Astrocyte (in vitro differentiated cells and primary cell): ENCODE measurements at regions not wholly inside any gene's neighbourhood (a gene's known extent, or its start where the extent isn't known, plus 50 kb on each side); places are given as distances from the start of the nearest gene placed in this dataset.

Experiments
- DNase-seq: peaks from one replicate; pipeline ENCODE4 v3.0.0-alpha.2; 2010; ENCODE audit warnings: low read depth
- FAIRE-seq: peaks from 2 replicates; lab custom pipeline; 2011; peaks lifted over from hg19 to GRCh38; lab: Jason Lieb, UNC
- H2AFZ ChIP-seq: 2 replicates; pipeline ENCODE4 v1.6.0; 2012; ENCODE audit warnings: low read depth, low read length, inconsistent platforms
- H3K27ac ChIP-seq: 2 replicates; pipeline ENCODE4 v1.5.1; 2011; ENCODE audit warnings: low read depth, low read length, inconsistent platforms
- H3K27me3 ChIP-seq: 2 replicates; pipeline ENCODE4 v1.6.0; 2011; ENCODE audit warnings: low read length, inconsistent platforms; ENCODE audit not compliant: insufficient read depth
- H3K36me3 ChIP-seq: 2 replicates; pipeline ENCODE4 v1.5.1; 2011; ENCODE audit warnings: low read length, inconsistent platforms; ENCODE audit not compliant: insufficient read depth
- H3K4me1 ChIP-seq: 2 replicates; pipeline ENCODE4 v1.5.1; 2011; ENCODE audit warnings: low read length, inconsistent platforms; ENCODE audit not compliant: insufficient read depth
- H3K4me2 ChIP-seq: 2 replicates; pipeline ENCODE4 v1.6.0; 2012; ENCODE audit warnings: low read length, inconsistent platforms
- H3K4me3 ChIP-seq: 2 replicates; pipeline ENCODE4 v1.5.1; 2011; ENCODE audit warnings: low read depth, mild to moderate bottlenecking, low read length, inconsistent platforms; ENCODE audit not compliant: insufficient read depth
- H3K79me2 ChIP-seq: 2 replicates; pipeline ENCODE4 v1.6.0; 2012; ENCODE audit warnings: mild to moderate bottlenecking, low read length, inconsistent platforms; ENCODE audit not compliant: insufficient read depth
- H3K9ac ChIP-seq: 2 replicates; pipeline ENCODE4 v1.6.0; 2012; ENCODE audit warnings: mild to moderate bottlenecking, low read length, inconsistent platforms
- H3K9me3 ChIP-seq: 2 replicates; pipeline ENCODE4 v1.5.1; 2012; ENCODE audit warnings: low read depth, mild to moderate bottlenecking, low read length, inconsistent platforms; ENCODE audit not compliant: insufficient read depth
- H4K20me1 ChIP-seq: 2 replicates; pipeline ENCODE4 v1.6.0; 2012; ENCODE audit warnings: low read length, inconsistent platforms; ENCODE audit not compliant: insufficient read depth
- H3K27ac Mint-ChIP-seq: one replicate; pipeline ENCODE4 v1.8.0; 2021; ENCODE audit warnings: mild to moderate bottlenecking, mixed read lengths; ENCODE audit not compliant: unreplicated experiment
- H3K27me3 Mint-ChIP-seq: one replicate; pipeline ENCODE4 v1.8.0; 2021; ENCODE audit warnings: low read depth, mixed read lengths; ENCODE audit not compliant: unreplicated experiment
- H3K36me3 Mint-ChIP-seq: one replicate; pipeline ENCODE4 v1.8.0; 2021; ENCODE audit warnings: low read depth, mixed read lengths; ENCODE audit not compliant: unreplicated experiment
- H3K4me1 Mint-ChIP-seq: one replicate; pipeline ENCODE4 v1.8.0; 2021; ENCODE audit warnings: low read depth, mixed read lengths; ENCODE audit not compliant: unreplicated experiment
- H3K4me3 Mint-ChIP-seq: one replicate; pipeline ENCODE4 v1.8.0; 2021; ENCODE audit warnings: mild to moderate bottlenecking, moderate library complexity, mixed read lengths; ENCODE audit not compliant: unreplicated experiment
- H3K9me3 Mint-ChIP-seq: one replicate; pipeline ENCODE4 v1.8.0; 2021; ENCODE audit warnings: mild to moderate bottlenecking, mixed read lengths; ENCODE audit not compliant: unreplicated experiment
- EZH2 ChIP-seq: IDR thresholded peaks from 2 replicates; pipeline ENCODE4 v1.6.1; 2012; ENCODE audit warnings: mild to moderate bottlenecking, low read length, inconsistent platforms; ENCODE audit not compliant: insufficient read depth
- TF ChIP-seq, protein P1 (sequence below): IDR thresholded peaks from 2 replicates; pipeline ENCODE4 v1.5.1; 2011; ENCODE audit warnings: low read depth, mild to moderate bottlenecking, inconsistent platforms, low read length, moderate library complexity; ENCODE audit not compliant: insufficient read depth

DNA sequence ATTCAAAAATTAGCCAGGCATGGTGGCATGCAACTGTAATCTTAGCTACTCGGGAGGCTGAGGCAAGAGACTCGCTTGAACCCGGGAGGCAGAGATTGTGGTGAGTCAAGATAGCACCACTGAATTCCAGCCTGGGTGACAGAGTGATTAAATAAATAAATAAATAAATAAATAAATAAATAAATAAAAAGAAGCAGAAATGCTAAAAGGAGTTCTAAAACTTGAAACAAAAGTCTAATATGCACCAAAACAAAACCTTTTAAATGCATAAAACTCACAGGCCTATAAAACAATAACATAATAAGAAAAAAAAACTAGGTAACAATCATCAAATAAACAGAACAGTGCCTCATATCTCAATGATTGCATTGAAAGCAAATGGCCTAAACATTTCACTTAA is 1458.9 kb downstream of the AMY1C start:
- Histone ChIP-seq H3K36me3 (no peaks in the 10 kb centered on the region), H2AFZ (no peak overlapping the region), H3K27me3 (no peaks in the 10 kb centered on the region), H3K4me2 (no peak overlapping the region), H3K79me2 (no peaks in the 10 kb centered on the region), H4K20me1 (no peaks in the 10 kb centered on the region), H3K9me3 (no peaks in the 10 kb centered on the region), H3K27ac (no peak overlapping the region), H3K4me3 (no peak overlapping the region), H3K9ac (no peak overlapping the region), H3K4me1 (no peaks in the 10 kb centered on the region)
- DNase-seq (no peak), FAIRE-seq (no peak)
- H3K4me3 Mint-ChIP-seq = no peak overlapping the region
- peaks cover 2% of the 10 kb centered on the region for H3K4me1 Mint-ChIP-seq
- no peaks in the 10 kb centered on the region for H3K27me3 Mint-ChIP-seq
- H3K27ac Mint-ChIP-seq = no peak overlapping the region
- peaks cover 7% of the 10 kb centered on the region for H3K9me3 Mint-ChIP-seq
- no peaks in the 10 kb centered on the region for H3K36me3 Mint-ChIP-seq
- TF ChIP-seq, protein P1, sequence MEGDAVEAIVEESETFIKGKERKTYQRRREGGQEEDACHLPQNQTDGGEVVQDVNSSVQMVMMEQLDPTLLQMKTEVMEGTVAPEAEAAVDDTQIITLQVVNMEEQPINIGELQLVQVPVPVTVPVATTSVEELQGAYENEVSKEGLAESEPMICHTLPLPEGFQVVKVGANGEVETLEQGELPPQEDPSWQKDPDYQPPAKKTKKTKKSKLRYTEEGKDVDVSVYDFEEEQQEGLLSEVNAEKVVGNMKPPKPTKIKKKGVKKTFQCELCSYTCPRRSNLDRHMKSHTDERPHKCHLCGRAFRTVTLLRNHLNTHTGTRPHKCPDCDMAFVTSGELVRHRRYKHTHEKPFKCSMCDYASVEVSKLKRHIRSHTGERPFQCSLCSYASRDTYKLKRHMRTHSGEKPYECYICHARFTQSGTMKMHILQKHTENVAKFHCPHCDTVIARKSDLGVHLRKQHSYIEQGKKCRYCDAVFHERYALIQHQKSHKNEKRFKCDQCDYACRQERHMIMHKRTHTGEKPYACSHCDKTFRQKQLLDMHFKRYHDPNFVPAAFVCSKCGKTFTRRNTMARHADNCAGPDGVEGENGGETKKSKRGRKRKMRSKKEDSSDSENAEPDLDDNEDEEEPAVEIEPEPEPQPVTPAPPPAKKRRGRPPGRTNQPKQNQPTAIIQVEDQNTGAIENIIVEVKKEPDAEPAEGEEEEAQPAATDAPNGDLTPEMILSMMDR = no peak
- TF ChIP-seq EZH2 = no peak

DNA sequence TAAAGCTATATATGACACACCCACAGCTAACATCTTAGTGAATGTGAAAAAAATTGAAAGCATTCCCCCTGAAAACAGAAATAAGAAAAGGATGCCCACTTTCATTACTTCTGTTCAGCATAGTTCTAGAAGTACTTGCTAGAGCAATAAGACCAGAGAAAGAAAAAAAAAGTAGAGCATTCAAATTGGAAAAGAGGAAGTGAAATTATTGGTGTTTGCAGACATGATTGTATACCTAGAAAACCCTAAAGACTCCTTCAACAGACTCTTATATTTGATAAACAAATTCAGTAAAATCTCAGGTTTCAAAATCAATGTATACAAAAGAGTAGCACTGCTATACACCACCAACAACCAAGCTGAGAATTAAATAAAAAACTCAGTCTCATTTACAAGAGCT is 1461.0 kb downstream of the AMY1C start:
- H3K27me3 Mint-ChIP-seq = no peaks in the 10 kb centered on the region

DNA sequence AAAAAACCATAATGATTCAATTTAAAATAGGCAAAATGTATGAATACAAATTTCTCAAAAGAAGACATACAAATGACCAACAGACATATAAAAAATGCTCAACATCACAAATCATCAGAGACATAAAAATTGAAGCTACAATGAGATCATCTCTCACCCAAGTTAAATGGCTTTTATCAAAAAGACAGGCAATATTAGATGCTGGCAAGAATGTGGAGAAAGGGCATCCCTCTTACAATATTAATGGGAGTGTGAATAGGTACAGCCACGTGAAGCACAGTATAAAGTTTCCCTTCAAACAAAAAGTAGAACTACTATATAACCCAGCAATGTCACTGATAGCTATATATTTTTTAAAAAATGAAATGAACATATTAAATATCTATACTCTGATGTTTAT is 1481.7 kb downstream of the AMY1C start:
- H3K27me3 ChIP-seq = no peaks in the 10 kb centered on the region
- FAIRE-seq (no peak), DNase-seq (no peak)
- no peak overlapping the region for H3K4me2 ChIP-seq
- H3K4me3 ChIP-seq = no peak overlapping the region
- H3K36me3 Mint-ChIP-seq = no peaks in the 10 kb centered on the region
- no peak overlapping the region for H2AFZ ChIP-seq
- H3K9me3 Mint-ChIP-seq = no peaks in the 10 kb centered on the region
- H3K4me3 Mint-ChIP-seq = no peak overlapping the region
- no peaks in the 10 kb centered on the region for H4K20me1 ChIP-seq
- H3K36me3 ChIP-seq = no peaks in the 10 kb centered on the region
- no peak overlapping the region for H3K27ac Mint-ChIP-seq
- peaks cover 3% of the 10 kb centered on the region for H3K9me3 ChIP-seq
- no peaks in the 10 kb centered on the region for H3K27me3 Mint-ChIP-seq
- H3K4me1 Mint-ChIP-seq = no peaks in the 10 kb centered on the region
- no peaks in the 10 kb centered on the region for H3K4me1 ChIP-seq
- no peak for TF ChIP-seq EZH2
- TF ChIP-seq, protein P1 = no peak
- no peaks in the 10 kb centered on the region for H3K79me2 ChIP-seq
- H3K9ac ChIP-seq = no peak overlapping the region
- H3K27ac ChIP-seq = no peak overlapping the region

More for the DNA sequence above, 1461.0 kb downstream of the AMY1C start:
- H3K27ac ChIP-seq = no peak overlapping the region
- no peaks in the 10 kb centered on the region for H3K36me3 Mint-ChIP-seq
- H3K4me1 ChIP-seq = no peaks in the 10 kb centered on the region
- H3K9ac ChIP-seq = no peak overlapping the region
- no peaks in the 10 kb centered on the region for H3K9me3 ChIP-seq
- TF ChIP-seq EZH2 = no peak
- TF ChIP-seq, protein P1 = no peak
- DNase-seq (no peak), FAIRE-seq (no peak)
- no peak overlapping the region for H2AFZ ChIP-seq
- no peaks in the 10 kb centered on the region for H3K79me2 ChIP-seq
- H3K9me3 Mint-ChIP-seq = peaks cover 2% of the 10 kb centered on the region
- no peak overlapping the region for H3K4me3 Mint-ChIP-seq
- H3K4me2 ChIP-seq = no peak overlapping the region
- no peaks in the 10 kb centered on the region for H3K27me3 ChIP-seq
- no peaks in the 10 kb centered on the region for H3K4me1 Mint-ChIP-seq
- no peak overlapping the region for H3K27ac Mint-ChIP-seq
- H4K20me1 ChIP-seq = no peaks in the 10 kb centered on the region
- H3K36me3 ChIP-seq = no peaks in the 10 kb centered on the region
- no peak overlapping the region for H3K4me3 ChIP-seq
